ENCODE measurements at regions not wholly inside any gene's neighbourhood (a gene's known extent, or its start where the extent isn't known, plus 50 kb on each side); places are given as distances from the start of the nearest gene placed in this dataset.

GRCh38 chr5:28284788-28285187 is 1246.4 kb upstream of the CDH9 start:
- TF ChIP-seq RARB (CRISPR knock-in tag; IDR thresholded peaks at IDR 0.05) (no peak), ZNF565 (CRISPR knock-in tag; conservative IDR thresholded peaks at IDR 0.05; ENCODE audit: low read depth) (no peak), TOX (CRISPR knock-in tag; IDR thresholded peaks at IDR 0.05; ENCODE audit: borderline replicate concordance) (no peak), CREB5 (CRISPR knock-in tag; IDR thresholded peaks at IDR 0.05; ENCODE audit: low read depth) (no peak)
- no peak for ATAC-seq

- no peak for TF ChIP-seq TOX (CRISPR knock-in tag; IDR thresholded peaks at IDR 0.05; ENCODE audit: borderline replicate concordance)
- no peak for TF ChIP-seq ZNF565 (CRISPR knock-in tag; conservative IDR thresholded peaks at IDR 0.05; ENCODE audit: low read depth)
- TF ChIP-seq PPARA (CRISPR knock-in tag; IDR thresholded peaks at IDR 0.05; ENCODE audit: borderline replicate concordance): no peak
- no peak for TF ChIP-seq TSHZ2 (CRISPR knock-in tag; IDR thresholded peaks at IDR 0.05)
- no peak for TF ChIP-seq ARNTL (CRISPR knock-in tag; IDR thresholded peaks at IDR 0.05; ENCODE audit: borderline replicate concordance, low read depth)
- no peak for TF ChIP-seq POU6F1 (CRISPR knock-in tag; IDR thresholded peaks at IDR 0.05; ENCODE audit: borderline replicate concordance, low read depth)
- TF ChIP-seq ZC3H10 (CRISPR knock-in tag; IDR thresholded peaks at IDR 0.05): no peak
- TF ChIP-seq TCF4 (CRISPR knock-in tag; IDR thresholded peaks at IDR 0.05; ENCODE audit: borderline replicate concordance): no peak
- ATAC-seq: no peak
These were observed 1243.0 kb upstream of the CDH9 start for GRCh38 chr5:28281351-28281750.

- TF ChIP-seq GLIS3 (CRISPR knock-in tag; IDR thresholded peaks at IDR 0.05) (no peak), BACH2 (CRISPR knock-in tag; IDR thresholded peaks at IDR 0.05; ENCODE audit: borderline replicate concordance) (no peak)
- no peak for ATAC-seq
These were observed 1237.5 kb upstream of the CDH9 start for GRCh38 chr5:28275931-28276330.

- ATAC-seq: no peak
- TF ChIP-seq TCF4 (CRISPR knock-in tag; IDR thresholded peaks at IDR 0.05; ENCODE audit: borderline replicate concordance): no peak
- TF ChIP-seq GLIS3 (CRISPR knock-in tag; IDR thresholded peaks at IDR 0.05): no peak
- no peak for TF ChIP-seq ZNF565 (CRISPR knock-in tag; conservative IDR thresholded peaks at IDR 0.05; ENCODE audit: low read depth)
- no peak for TF ChIP-seq SNAI2 (CRISPR knock-in tag; IDR thresholded peaks at IDR 0.05)
- TF ChIP-seq ZC3H10 (CRISPR knock-in tag; IDR thresholded peaks at IDR 0.05): no peak
These were observed 1231.6 kb upstream of the CDH9 start for GRCh38 chr5:28269978-28270377.

- no peak for TF ChIP-seq TSHZ2 (CRISPR knock-in tag; IDR thresholded peaks at IDR 0.05)
- TF ChIP-seq POU6F1 (CRISPR knock-in tag; IDR thresholded peaks at IDR 0.05; ENCODE audit: borderline replicate concordance, low read depth): no peak
- ATAC-seq: no peak
These were observed 1227.5 kb upstream of the CDH9 start for GRCh38 chr5:28265877-28266276.

All from SK-N-SH treated with all-trans-retinoic acid at 6 μM for 48 hours (cell line).